Transverse colon (tissue), 3 donors: ENCODE measurements at regions not wholly inside any gene's neighbourhood (a gene's known extent, or its start where the extent isn't known, plus 50 kb on each side); places are given as distances from the start of the nearest gene placed in this dataset.

Source experiments
- POLR2A ChIP-seq: fragments of 450-650 bp; IDR thresholded peaks from one replicate; pipeline ENCODE4 v1.6.1; 2016; ENCODE audit warnings: antibody characterized with exemption, mild to moderate bottlenecking, moderate library complexity
- TF ChIP-seq, protein P1 (sequence below), 5 experiments: fragments of 200-600 bp in 3 of 5; fragments of 450-650 bp in 2 of 5; sonication (generic) in 3 of 5; IDR thresholded peaks; 1 replicate in 2 of 5; 2 replicates in 3 of 5; pipeline ENCODE4 v1.5.1; 2016 to 2017; ENCODE audit warnings: antibody characterized with exemption in 5 of 5, inconsistent platforms in 3 of 5, mild to moderate bottlenecking in 2 of 5, moderate library complexity in 1 of 5

DNA sequence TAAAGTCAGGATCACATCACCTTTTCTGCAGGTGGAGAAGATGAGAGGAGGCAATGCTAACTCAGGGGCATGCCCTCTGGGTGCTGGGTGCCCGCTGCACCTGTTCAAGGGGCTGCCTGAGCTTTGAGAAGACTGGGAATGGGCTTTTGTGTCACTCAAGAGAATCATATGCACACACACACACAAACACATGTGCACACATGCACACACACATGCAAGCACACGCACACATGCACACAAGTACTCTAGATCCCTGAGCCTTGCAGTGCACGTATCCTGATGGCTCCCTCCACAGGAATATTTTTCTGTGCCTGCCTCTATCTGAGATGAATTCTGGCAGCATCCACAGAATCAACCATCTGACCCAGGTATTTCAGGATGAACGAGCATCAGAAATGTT is 110.0 kb upstream of the TEX51 start:
- TF ChIP-seq, protein P1, sequence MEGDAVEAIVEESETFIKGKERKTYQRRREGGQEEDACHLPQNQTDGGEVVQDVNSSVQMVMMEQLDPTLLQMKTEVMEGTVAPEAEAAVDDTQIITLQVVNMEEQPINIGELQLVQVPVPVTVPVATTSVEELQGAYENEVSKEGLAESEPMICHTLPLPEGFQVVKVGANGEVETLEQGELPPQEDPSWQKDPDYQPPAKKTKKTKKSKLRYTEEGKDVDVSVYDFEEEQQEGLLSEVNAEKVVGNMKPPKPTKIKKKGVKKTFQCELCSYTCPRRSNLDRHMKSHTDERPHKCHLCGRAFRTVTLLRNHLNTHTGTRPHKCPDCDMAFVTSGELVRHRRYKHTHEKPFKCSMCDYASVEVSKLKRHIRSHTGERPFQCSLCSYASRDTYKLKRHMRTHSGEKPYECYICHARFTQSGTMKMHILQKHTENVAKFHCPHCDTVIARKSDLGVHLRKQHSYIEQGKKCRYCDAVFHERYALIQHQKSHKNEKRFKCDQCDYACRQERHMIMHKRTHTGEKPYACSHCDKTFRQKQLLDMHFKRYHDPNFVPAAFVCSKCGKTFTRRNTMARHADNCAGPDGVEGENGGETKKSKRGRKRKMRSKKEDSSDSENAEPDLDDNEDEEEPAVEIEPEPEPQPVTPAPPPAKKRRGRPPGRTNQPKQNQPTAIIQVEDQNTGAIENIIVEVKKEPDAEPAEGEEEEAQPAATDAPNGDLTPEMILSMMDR (IDR thresholded peaks at IDR 0.05), result no peak
- TF ChIP-seq POLR2A, result no peak
